HepG2 (cell line): ENCODE measurements at regions not wholly inside any gene's neighbourhood (a gene's known extent, or its start where the extent isn't known, plus 50 kb on each side); places are given as distances from the start of the nearest gene placed in this dataset.

Experiments
- ATAC-seq: fragments of 200-7000 bp; cut with Tn5 transposase; 3 replicates; pipeline ENCODE4 v1.9.1; 2020; ENCODE audit warnings: mild to moderate bottlenecking, moderate library complexity
- BruUV-seq: library from RNA; stranded (reverse); fragments of 400-500 nt; replicated peaks from 2 replicates; lab custom pipeline; 2021; lab: Mats Ljungman, UMichigan
- CTCF ChIA-PET: fragments of 300-600 bp; formaldehyde crosslinking; extraction: SDS; loops from one replicate; lab custom pipeline; 2021; ENCODE audit warnings: low total read pairs, inconsistent platforms, low intra/inter-chr PET ratio; lab: Yijun Ruan, JAX
- POLR2A ChIA-PET: fragments of 350-600 bp; sonication (Branson Sonifier 250); formaldehyde crosslinking; loops from one replicate; lab custom pipeline; 2020; ENCODE audit warnings: antibody characterized with exemption, inconsistent platforms; lab: Yijun Ruan, JAX
- DNase-seq: peaks from one replicate; pipeline ENCODE4 v3.0.0-alpha.2; 2015; ENCODE audit warnings: low spot score
- FAIRE-seq: peaks from 3 replicates; lab custom pipeline; 2011; peaks lifted over from hg19 to GRCh38; lab: Jason Lieb, UNC
- H2AFZ ChIP-seq: one replicate; pipeline ENCODE4 v1.6.1; 2011; ENCODE audit warnings: low read length, inconsistent platforms
- H3K27ac ChIP-seq: fragments of 300-600 bp; 3 replicates; pipeline ENCODE4 v1.8.0; 2011; ENCODE audit warnings: mixed run types, mild to moderate bottlenecking, mixed read lengths, low read length, inconsistent platforms; ENCODE audit not compliant: insufficient read depth; ENCODE audit errors: extremely low read length
- H3K27me3 ChIP-seq, 2 experiments: fragments of 200-600 bp in 1 of 2; 2 replicates in 1 of 2; 3 replicates in 1 of 2; pipeline versions ENCODE4 v1.6.0 to v1.8.0; 2011; ENCODE audit warnings: low read length in 2 of 2, mild to moderate bottlenecking in 2 of 2, moderate library complexity in 2 of 2, inconsistent platforms in 1 of 2; ENCODE audit not compliant: insufficient read depth in 2 of 2, control insufficient read depth in 1 of 2
- H3K36me3 ChIP-seq, 2 experiments: fragments of 200-600 bp in 1 of 2; replicated peaks in 1 of 2; 2 replicates in 1 of 2; 3 replicates in 1 of 2; pipeline versions ENCODE4 v1.5.1 to v1.8.0; 2011; ENCODE audit warnings: low read length in 2 of 2, inconsistent platforms in 1 of 2; ENCODE audit not compliant: insufficient read depth in 2 of 2, control insufficient read depth in 1 of 2
- H3K4me1 ChIP-seq: 2 replicates; pipeline ENCODE4 v1.5.1; 2012; ENCODE audit warnings: low read length, inconsistent platforms; ENCODE audit not compliant: insufficient read depth
- H3K4me2 ChIP-seq: 2 replicates; pipeline ENCODE4 v1.6.0; 2011; ENCODE audit warnings: low read depth, low read length, inconsistent platforms
- H3K4me3 ChIP-seq, 3 experiments: fragments of 200-600 bp in 1 of 3; sonication (generic), shearing (Covaris generic) in 1 of 3; replicated peaks in 1 of 3; 2 replicates each; pipeline ENCODE4 v1.5.1; 2011 to 2016; ENCODE audit warnings: low read length in 3 of 3, inconsistent platforms in 2 of 3, low read depth in 2 of 3, mild to moderate bottlenecking in 2 of 3, control low read depth in 1 of 3, mixed read lengths in 1 of 3; ENCODE audit not compliant: insufficient read depth in 1 of 3
- H3K79me2 ChIP-seq: one replicate; pipeline ENCODE4 v1.6.1; 2011; ENCODE audit warnings: low read length, inconsistent platforms; ENCODE audit not compliant: insufficient read depth
- H3K9ac ChIP-seq: 2 replicates; pipeline ENCODE4 v1.6.0; 2011; ENCODE audit warnings: mild to moderate bottlenecking, low read depth, low read length, inconsistent platforms; ENCODE audit not compliant: insufficient read depth
- H3K9me3 ChIP-seq: 2 replicates; pipeline ENCODE4 v1.5.1; 2012; ENCODE audit warnings: mild to moderate bottlenecking, low read length
- H4K20me1 ChIP-seq: 2 replicates; pipeline ENCODE4 v1.6.0; 2011; ENCODE audit warnings: inconsistent platforms, mild to moderate bottlenecking, low read length, moderate library complexity; ENCODE audit not compliant: insufficient read depth
- DNMT1 ChIP-seq: sonication (generic); formaldehyde crosslinking; IDR thresholded peaks from 2 replicates; pipeline ENCODE4 v1.5.1; 2020; ENCODE audit warnings: mild to moderate bottlenecking, missing genetic modification reagents
- JUN ChIP-seq: sonication (generic); formaldehyde crosslinking; IDR thresholded peaks from 2 replicates; pipeline ENCODE4 v1.4.0; 2020; ENCODE audit warnings: mild to moderate bottlenecking, missing genetic modification reagents
- MYC ChIP-seq: sonication (generic); formaldehyde crosslinking; IDR thresholded peaks from 2 replicates; pipeline ENCODE4 v1.9.0; 2021; ENCODE audit warnings: missing genetic modification reagents, borderline replicate concordance
- NFE2L1 ChIP-seq: sonication (generic); formaldehyde crosslinking; IDR thresholded peaks from 2 replicates; pipeline ENCODE4 v1.4.0; 2020; ENCODE audit warnings: missing genetic modification reagents, mild to moderate bottlenecking, borderline replicate concordance
- PAWR ChIP-seq: sonication (generic); formaldehyde crosslinking; IDR thresholded peaks from 2 replicates; pipeline ENCODE4 v1.4.0; 2020; ENCODE audit warnings: missing genetic modification reagents, mild to moderate bottlenecking, borderline replicate concordance
- SATB2 ChIP-seq: sonication (generic); formaldehyde crosslinking; IDR thresholded peaks from 2 replicates; pipeline ENCODE4 v1.5.0; 2020; ENCODE audit warnings: missing genetic modification reagents
- SMARCE1 ChIP-seq: fragments of 450-650 bp; IDR thresholded peaks from 2 replicates; pipeline ENCODE4 v1.6.1; 2017; ENCODE audit warnings: borderline replicate concordance
- ZNF292 ChIP-seq: sonication (generic); formaldehyde crosslinking; IDR thresholded peaks from 2 replicates; pipeline ENCODE4 v1.8.1; 2022; ENCODE audit warnings: mild to moderate bottlenecking, low read depth, missing genetic modification reagents, borderline replicate concordance
- ZNF33A ChIP-seq: sonication (generic); formaldehyde crosslinking; IDR thresholded peaks from 2 replicates; pipeline ENCODE4 v1.5.1; 2020; ENCODE audit warnings: missing genetic modification reagents, mild to moderate bottlenecking, moderate library complexity, borderline replicate concordance
- ZNF446 ChIP-seq: sonication (generic); formaldehyde crosslinking; IDR thresholded peaks from 2 replicates; pipeline ENCODE4 v1.5.0; 2020; ENCODE audit warnings: mild to moderate bottlenecking, missing genetic modification reagents
- ZNF660 ChIP-seq: sonication (generic); formaldehyde crosslinking; IDR thresholded peaks from 2 replicates; pipeline ENCODE4 v1.5.1; 2020; ENCODE audit warnings: mild to moderate bottlenecking, low read depth, missing genetic modification reagents, borderline replicate concordance
- ZNF792 ChIP-seq: IDR thresholded peaks from 2 replicates; pipeline ENCODE4 v1.6.1; 2016
- ZSCAN25 ChIP-seq: sonication (generic); formaldehyde crosslinking; IDR thresholded peaks from 2 replicates; pipeline ENCODE4 v1.8.0; 2022; ENCODE audit warnings: mild to moderate bottlenecking, missing genetic modification reagents
- WGBS: methylation state at CpG from one replicate; pipeline ENCODE4 v1.1.6; 2017; ENCODE audit warnings: low lambda C conversion rate; 5-methylcytosine and 5-hydroxymethylcytosine counted together
- in situ Hi-C: cut with HindIII; loops from 2 replicates; pipeline ENCODE4 v1.10.0; 2017; ENCODE audit warnings: low pct_unique_long_range_greater_than_20kb; ENCODE audit not compliant: extremely low pct_ligation_motif_present
- intact Hi-C: fragments of 100-400 bp; cut with micrococcal nuclease; formaldehyde crosslinking; loops from one replicate; pipeline ENCODE4 v1.10.0; 2022; ENCODE audit not compliant: unreplicated experiment
- TF ChIP-seq, protein P1 (sequence below): IDR thresholded peaks from 2 replicates; pipeline ENCODE4 v1.6.1; 2016; ENCODE audit warnings: low read depth, control low read depth
- TF ChIP-seq, protein P2 (sequence below): sonication (generic); formaldehyde crosslinking; IDR thresholded peaks from 2 replicates; pipeline ENCODE4 v1.5.0; 2020; ENCODE audit warnings: mild to moderate bottlenecking, missing genetic modification reagents
- TF ChIP-seq, protein P3 (sequence below): sonication (generic); formaldehyde crosslinking; conservative IDR thresholded peaks from 2 replicates; pipeline ENCODE4 v1.4.0; 2020; ENCODE audit warnings: missing genetic modification reagents
- TF ChIP-seq, protein P4 (sequence below): sonication (generic); formaldehyde crosslinking; conservative IDR thresholded peaks from 2 replicates; pipeline ENCODE4 v1.4.0; 2020; ENCODE audit warnings: missing genetic modification reagents

DNA sequence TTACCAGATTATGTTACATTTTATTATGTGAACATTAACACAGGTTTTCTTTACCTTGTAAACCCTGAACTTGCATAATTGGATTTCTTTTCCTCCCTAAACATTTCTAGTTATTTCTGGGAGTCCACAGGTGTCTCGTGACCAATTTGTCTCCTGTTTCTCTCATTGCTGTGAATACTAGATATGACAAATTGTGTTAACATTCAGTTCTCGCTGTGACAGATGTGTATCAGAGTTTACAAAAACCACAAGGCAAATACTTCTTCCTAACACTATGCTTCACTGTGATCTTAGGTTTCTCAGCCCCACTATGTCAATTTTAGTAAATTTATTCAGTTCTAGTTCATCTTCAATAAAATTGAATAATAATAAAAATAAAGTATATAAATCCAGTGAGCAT lies 1554.9 kb downstream of the EFNB2 start:
- Histone ChIP-seq H4K20me1 (no peaks in the 10 kb centered on the region), H3K27ac (no peak overlapping the region), H3K4me2 (no peak overlapping the region), H3K36me3 (no peaks in the 10 kb centered on the region), H3K4me1 (no peaks in the 10 kb centered on the region), H2AFZ (no peak overlapping the region), H3K27me3 (no peaks in the 10 kb centered on the region), H3K9me3 (peaks cover 70% of the 10 kb centered on the region), H3K4me3 (no peak overlapping the region), H3K79me2 (no peaks in the 10 kb centered on the region), H3K9ac (no peak overlapping the region)
- TF ChIP-seq ZNF33A (CRISPR knock-in tag): no peak
- TF ChIP-seq, protein P1, sequence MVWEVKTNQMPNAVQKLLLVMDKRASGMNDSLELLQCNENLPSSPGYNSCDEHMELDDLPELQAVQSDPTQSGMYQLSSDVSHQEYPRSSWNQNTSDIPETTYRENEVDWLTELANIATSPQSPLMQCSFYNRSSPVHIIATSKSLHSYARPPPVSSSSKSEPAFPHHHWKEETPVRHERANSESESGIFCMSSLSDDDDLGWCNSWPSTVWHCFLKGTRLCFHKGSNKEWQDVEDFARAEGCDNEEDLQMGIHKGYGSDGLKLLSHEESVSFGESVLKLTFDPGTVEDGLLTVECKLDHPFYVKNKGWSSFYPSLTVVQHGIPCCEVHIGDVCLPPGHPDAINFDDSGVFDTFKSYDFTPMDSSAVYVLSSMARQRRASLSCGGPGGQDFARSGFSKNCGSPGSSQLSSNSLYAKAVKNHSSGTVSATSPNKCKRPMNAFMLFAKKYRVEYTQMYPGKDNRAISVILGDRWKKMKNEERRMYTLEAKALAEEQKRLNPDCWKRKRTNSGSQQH (CRISPR knock-in tag): no peak
- TF ChIP-seq JUN (CRISPR knock-in tag): no peak
- TF ChIP-seq DNMT1 (CRISPR knock-in tag): no peak
- no peak for TF ChIP-seq ZNF792 (CRISPR knock-in tag)
- no peak for TF ChIP-seq ZSCAN25 (CRISPR knock-in tag)
- TF ChIP-seq, protein P2, sequence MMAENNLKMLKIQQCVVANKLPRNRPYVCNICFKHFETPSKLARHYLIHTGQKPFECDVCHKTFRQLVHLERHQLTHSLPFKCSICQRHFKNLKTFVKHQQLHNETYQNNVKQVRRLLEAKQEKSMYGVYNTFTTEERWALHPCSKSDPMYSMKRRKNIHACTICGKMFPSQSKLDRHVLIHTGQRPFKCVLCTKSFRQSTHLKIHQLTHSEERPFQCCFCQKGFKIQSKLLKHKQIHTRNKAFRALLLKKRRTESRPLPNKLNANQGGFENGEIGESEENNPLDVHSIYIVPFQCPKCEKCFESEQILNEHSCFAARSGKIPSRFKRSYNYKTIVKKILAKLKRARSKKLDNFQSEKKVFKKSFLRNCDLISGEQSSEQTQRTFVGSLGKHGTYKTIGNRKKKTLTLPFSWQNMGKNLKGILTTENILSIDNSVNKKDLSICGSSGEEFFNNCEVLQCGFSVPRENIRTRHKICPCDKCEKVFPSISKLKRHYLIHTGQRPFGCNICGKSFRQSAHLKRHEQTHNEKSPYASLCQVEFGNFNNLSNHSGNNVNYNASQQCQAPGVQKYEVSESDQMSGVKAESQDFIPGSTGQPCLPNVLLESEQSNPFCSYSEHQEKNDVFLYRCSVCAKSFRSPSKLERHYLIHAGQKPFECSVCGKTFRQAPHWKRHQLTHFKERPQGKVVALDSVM (CRISPR knock-in tag): no peak
- no peak for TF ChIP-seq ZNF660 (CRISPR knock-in tag)
- TF ChIP-seq, protein P3, sequence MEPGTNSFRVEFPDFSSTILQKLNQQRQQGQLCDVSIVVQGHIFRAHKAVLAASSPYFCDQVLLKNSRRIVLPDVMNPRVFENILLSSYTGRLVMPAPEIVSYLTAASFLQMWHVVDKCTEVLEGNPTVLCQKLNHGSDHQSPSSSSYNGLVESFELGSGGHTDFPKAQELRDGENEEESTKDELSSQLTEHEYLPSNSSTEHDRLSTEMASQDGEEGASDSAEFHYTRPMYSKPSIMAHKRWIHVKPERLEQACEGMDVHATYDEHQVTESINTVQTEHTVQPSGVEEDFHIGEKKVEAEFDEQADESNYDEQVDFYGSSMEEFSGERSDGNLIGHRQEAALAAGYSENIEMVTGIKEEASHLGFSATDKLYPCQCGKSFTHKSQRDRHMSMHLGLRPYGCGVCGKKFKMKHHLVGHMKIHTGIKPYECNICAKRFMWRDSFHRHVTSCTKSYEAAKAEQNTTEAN (CRISPR knock-in tag): no peak
- TF ChIP-seq MYC: no peak
- TF ChIP-seq SATB2 (CRISPR knock-in tag): no peak
- TF ChIP-seq NFE2L1 (CRISPR knock-in tag): no peak
- no peak for TF ChIP-seq SMARCE1
- no peak for TF ChIP-seq ZNF446 (CRISPR knock-in tag)
- TF ChIP-seq ZNF292 (CRISPR knock-in tag): no peak
- TF ChIP-seq PAWR (CRISPR knock-in tag): no peak
- TF ChIP-seq, protein P4, sequence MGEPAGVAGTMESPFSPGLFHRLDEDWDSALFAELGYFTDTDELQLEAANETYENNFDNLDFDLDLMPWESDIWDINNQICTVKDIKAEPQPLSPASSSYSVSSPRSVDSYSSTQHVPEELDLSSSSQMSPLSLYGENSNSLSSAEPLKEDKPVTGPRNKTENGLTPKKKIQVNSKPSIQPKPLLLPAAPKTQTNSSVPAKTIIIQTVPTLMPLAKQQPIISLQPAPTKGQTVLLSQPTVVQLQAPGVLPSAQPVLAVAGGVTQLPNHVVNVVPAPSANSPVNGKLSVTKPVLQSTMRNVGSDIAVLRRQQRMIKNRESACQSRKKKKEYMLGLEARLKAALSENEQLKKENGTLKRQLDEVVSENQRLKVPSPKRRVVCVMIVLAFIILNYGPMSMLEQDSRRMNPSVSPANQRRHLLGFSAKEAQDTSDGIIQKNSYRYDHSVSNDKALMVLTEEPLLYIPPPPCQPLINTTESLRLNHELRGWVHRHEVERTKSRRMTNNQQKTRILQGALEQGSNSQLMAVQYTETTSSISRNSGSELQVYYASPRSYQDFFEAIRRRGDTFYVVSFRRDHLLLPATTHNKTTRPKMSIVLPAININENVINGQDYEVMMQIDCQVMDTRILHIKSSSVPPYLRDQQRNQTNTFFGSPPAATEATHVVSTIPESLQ: no peak
- WGBS: 1% methylated on average over 2 of the region's 2 CpGs
- in situ Hi-C loops (no loop called here), intact Hi-C loops (no loop called here)
- CTCF ChIA-PET: no interaction called here
- FAIRE-seq (no peak), ATAC-seq (no peak), DNase-seq (no peak)
- BruUV-seq: no TSS peak
- POLR2A ChIA-PET: no interaction called here
